ENCODE measurements at regions not wholly inside any gene's neighbourhood (a gene's known extent, or its start where the extent isn't known, plus 50 kb on each side); places are given as distances from the start of the nearest gene placed in this dataset.
"Not testable (repeated sequence)": the region's sequence is repeated elsewhere in the genome, so short reads cannot be mapped to it uniquely, and the experiment has no call there.

- not testable (repeated sequence) for H3K27ac Mint-ChIP-seq (ENCODE audit: low read depth); H3K4me3 Mint-ChIP-seq; ATAC-seq (replicated peaks; ENCODE audit: extremely low read depth, poor library complexity, severe bottlenecking); H3K36me3 Mint-ChIP-seq (ENCODE audit: insufficient read depth); DNase-seq (ENCODE audit: low spot score in 2 of 2); H3K4me1 Mint-ChIP-seq; H3K9me3 Mint-ChIP-seq
- H3K27me3 Mint-ChIP-seq = peaks cover 71% of the 10 kb centered on the region
Observed at GRCh38 chr1:145553795-145554194, 54.0 kb upstream of the GPR89A start.

GRCh38 chr1:145545055-145545454 is 62.7 kb upstream of the GPR89A start:
- ATAC-seq (replicated peaks; ENCODE audit: extremely low read depth, poor library complexity, severe bottlenecking) (no peak), DNase-seq (ENCODE audit: low spot score in 2 of 2) (no peak)
- Mint-ChIP-seq H3K36me3 (ENCODE audit: insufficient read depth) (peaks cover 3% of the 10 kb centered on the region), H3K27me3 (peaks cover 29% of the 10 kb centered on the region), H3K4me1 (no peaks in the 10 kb centered on the region), H3K4me3 (no peak overlapping the region), H3K9me3 (no peaks in the 10 kb centered on the region), H3K27ac (ENCODE audit: low read depth) (no peak overlapping the region)

- H3K4me1 Mint-ChIP-seq; H3K27ac Mint-ChIP-seq (ENCODE audit: low read depth); H3K4me3 Mint-ChIP-seq; H3K36me3 Mint-ChIP-seq (ENCODE audit: insufficient read depth); ATAC-seq (replicated peaks; ENCODE audit: extremely low read depth, poor library complexity, severe bottlenecking); DNase-seq (ENCODE audit: low spot score in 2 of 2); H3K9me3 Mint-ChIP-seq: not testable (repeated sequence)
- H3K27me3 Mint-ChIP-seq = peaks cover 39% of the 10 kb centered on the region
Observed at GRCh38 chr1:145541685-145542084, 66.1 kb upstream of the GPR89A start.

GRCh38 chr1:145541246-145541645 is 66.5 kb upstream of the GPR89A start:
- H3K9me3 Mint-ChIP-seq; H3K36me3 Mint-ChIP-seq (ENCODE audit: insufficient read depth); H3K4me3 Mint-ChIP-seq; ATAC-seq (replicated peaks; ENCODE audit: extremely low read depth, poor library complexity, severe bottlenecking); H3K4me1 Mint-ChIP-seq; H3K27ac Mint-ChIP-seq (ENCODE audit: low read depth); DNase-seq (ENCODE audit: low spot score in 2 of 2): not testable (repeated sequence)
- peaks cover 44% of the 10 kb centered on the region for H3K27me3 Mint-ChIP-seq

DNA sequence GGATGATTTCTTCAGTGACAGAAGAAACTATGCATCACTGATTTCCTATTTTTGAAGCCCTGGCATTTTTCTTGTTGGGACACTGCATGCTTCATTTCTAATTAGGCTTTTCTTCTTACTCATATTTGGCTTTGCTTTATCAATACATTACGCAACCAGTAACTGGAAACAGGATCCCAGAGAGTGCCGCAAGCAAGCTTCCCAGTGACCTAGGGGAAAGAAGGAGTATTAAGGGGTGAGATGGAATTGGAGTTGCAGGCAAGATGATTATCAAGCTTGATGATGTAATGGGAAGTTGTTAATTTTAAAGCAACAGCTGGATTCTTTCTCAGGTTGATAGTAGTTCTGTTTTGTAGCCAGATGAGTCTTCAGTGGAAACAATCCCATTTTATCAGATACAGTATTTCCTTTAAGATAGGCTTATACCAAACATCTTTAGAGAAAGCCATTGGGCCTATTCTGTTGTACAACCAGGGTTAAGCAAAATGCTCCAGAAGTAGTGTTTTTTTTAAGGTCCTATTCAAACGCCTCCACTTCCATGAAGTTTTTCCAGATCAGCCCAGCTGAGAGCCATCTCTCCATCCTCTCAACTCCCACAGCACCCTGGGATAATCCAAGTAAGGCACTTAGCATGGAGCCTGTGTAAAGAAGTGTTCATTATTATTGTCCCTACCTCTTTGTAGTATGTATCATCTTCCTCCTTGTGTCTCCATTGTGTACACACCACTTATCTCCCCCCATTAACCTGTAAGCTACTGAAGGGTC is 69.5 kb upstream of the GPR89A start:
- H3K27me3 Mint-ChIP-seq = peaks cover 44% of the 10 kb centered on the region
- not testable (repeated sequence) for H3K27ac Mint-ChIP-seq (ENCODE audit: low read depth); H3K4me1 Mint-ChIP-seq; H3K4me3 Mint-ChIP-seq; DNase-seq (ENCODE audit: low spot score in 2 of 2); ATAC-seq (replicated peaks; ENCODE audit: extremely low read depth, poor library complexity, severe bottlenecking); H3K9me3 Mint-ChIP-seq; H3K36me3 Mint-ChIP-seq (ENCODE audit: insufficient read depth)

GRCh38 chr1:145537003-145537402 is 70.8 kb upstream of the GPR89A start:
- DNase-seq (ENCODE audit: low spot score in 2 of 2); H3K9me3 Mint-ChIP-seq; H3K27ac Mint-ChIP-seq (ENCODE audit: low read depth); ATAC-seq (replicated peaks; ENCODE audit: extremely low read depth, poor library complexity, severe bottlenecking); H3K36me3 Mint-ChIP-seq (ENCODE audit: insufficient read depth); H3K4me1 Mint-ChIP-seq; H3K4me3 Mint-ChIP-seq: not testable (repeated sequence)
- peaks cover 37% of the 10 kb centered on the region for H3K27me3 Mint-ChIP-seq

DNA sequence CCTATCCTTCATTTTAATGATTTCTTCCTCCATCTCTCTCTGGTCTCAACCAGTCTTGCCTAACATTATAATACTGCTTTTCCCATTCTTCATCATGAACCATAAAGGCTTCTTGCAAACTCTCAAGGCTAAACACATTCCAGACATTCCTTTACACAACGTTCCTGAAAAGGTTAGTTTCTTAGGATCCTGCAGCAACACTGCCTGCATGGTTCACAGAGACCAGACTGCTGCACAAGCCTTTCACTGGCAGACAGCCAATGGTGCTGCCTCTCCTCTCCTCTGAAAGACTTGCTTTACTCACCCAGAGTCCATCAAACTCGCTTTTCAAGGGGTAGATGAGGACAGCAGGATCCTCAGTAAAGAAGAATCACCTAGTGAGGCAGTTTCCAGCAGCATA is 72.3 kb upstream of the GPR89A start:
- H3K9me3 Mint-ChIP-seq; ATAC-seq (replicated peaks; ENCODE audit: extremely low read depth, poor library complexity, severe bottlenecking); H3K27ac Mint-ChIP-seq (ENCODE audit: low read depth); H3K4me3 Mint-ChIP-seq; H3K36me3 Mint-ChIP-seq (ENCODE audit: insufficient read depth); H3K4me1 Mint-ChIP-seq; DNase-seq (ENCODE audit: low spot score in 2 of 2): not testable (repeated sequence)
- H3K27me3 Mint-ChIP-seq = peaks cover 26% of the 10 kb centered on the region

GRCh38 chr1:145528068-145528564 is 79.7 kb upstream of the GPR89A start:
- not testable (repeated sequence) for H3K27ac Mint-ChIP-seq (ENCODE audit: low read depth); DNase-seq (ENCODE audit: low spot score in 2 of 2); ATAC-seq (replicated peaks; ENCODE audit: extremely low read depth, poor library complexity, severe bottlenecking); H3K4me3 Mint-ChIP-seq; H3K4me1 Mint-ChIP-seq; H3K36me3 Mint-ChIP-seq (ENCODE audit: insufficient read depth); H3K9me3 Mint-ChIP-seq
- peaks cover 20% of the 10 kb centered on the region for H3K27me3 Mint-ChIP-seq

DNA sequence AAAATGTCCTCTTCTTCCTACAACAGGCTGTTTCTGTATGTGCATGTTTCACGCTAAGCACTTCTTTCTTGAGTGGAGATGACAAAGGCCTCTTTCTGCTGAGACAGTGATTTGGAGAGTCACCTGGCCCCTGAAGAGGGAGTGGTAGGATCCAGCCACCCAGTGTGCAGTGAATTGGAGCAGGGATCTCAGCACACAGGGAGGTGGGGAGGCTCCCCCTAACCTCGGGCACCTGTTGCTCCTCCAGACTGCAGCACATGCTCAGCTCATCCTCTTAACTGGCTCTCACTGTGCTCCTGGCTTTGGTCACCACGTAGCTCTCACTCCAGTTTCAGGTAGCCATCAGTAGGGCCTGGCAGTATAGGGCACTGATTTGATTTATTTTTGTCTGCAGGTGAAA is 87.6 kb upstream of the GPR89A start:
- not testable (repeated sequence) for H3K4me3 Mint-ChIP-seq; H3K9me3 Mint-ChIP-seq; ATAC-seq (replicated peaks; ENCODE audit: extremely low read depth, poor library complexity, severe bottlenecking); DNase-seq (ENCODE audit: low spot score in 2 of 2); H3K4me1 Mint-ChIP-seq; H3K36me3 Mint-ChIP-seq (ENCODE audit: insufficient read depth); H3K27ac Mint-ChIP-seq (ENCODE audit: low read depth)
- peaks cover 32% of the 10 kb centered on the region for H3K27me3 Mint-ChIP-seq

DNA sequence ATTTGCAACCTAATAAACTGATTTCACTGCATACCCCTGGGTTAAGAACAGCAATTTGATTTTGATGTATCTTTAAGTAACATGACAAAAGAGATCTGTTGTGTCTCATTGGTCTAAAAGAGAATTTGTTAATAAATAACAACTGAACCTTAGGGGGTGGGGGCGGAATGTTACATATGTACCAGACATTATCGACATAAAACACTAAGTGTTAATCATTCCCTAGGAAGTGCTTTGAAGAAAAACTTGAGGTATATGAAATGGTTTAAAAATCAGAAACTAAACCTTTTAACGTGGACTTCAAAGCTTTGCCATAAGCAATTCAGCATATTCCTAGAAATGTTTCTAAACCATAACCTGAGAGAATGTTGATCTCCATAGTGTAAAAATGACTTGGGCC is 88.5 kb upstream of the GPR89A start:
- not testable (repeated sequence) for H3K4me3 Mint-ChIP-seq; H3K4me1 Mint-ChIP-seq; H3K9me3 Mint-ChIP-seq; H3K27ac Mint-ChIP-seq (ENCODE audit: low read depth); ATAC-seq (replicated peaks; ENCODE audit: extremely low read depth, poor library complexity, severe bottlenecking); DNase-seq (ENCODE audit: low spot score in 2 of 2); H3K36me3 Mint-ChIP-seq (ENCODE audit: insufficient read depth)
- peaks cover 26% of the 10 kb centered on the region for H3K27me3 Mint-ChIP-seq

DNA sequence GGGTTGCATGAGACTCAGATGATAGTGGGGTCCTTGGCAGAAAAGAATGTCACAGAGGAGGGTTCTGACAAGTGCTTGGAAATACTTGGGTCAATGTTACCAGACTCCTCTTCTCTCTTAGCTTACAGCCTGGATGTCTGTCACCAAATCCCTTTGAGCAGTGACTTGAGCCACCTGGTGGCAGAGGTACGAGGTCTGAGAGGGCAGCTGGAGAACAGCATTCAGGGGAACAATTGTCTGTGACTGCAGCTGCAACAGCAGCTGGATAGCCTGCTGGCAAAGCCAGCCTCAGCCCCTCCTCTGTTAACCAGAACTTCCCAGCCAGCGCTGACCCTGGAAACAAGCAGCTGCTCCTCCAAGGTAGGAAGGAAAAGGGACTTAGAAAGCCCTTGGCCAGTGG is 87.6 kb upstream of the NBPF20 start:
- ATAC-seq (replicated peaks; ENCODE audit: extremely low read depth, poor library complexity, severe bottlenecking); DNase-seq (ENCODE audit: low spot score in 2 of 2): not testable (repeated sequence)

GRCh38 chr1:145508053-145508452 is 82.7 kb upstream of the NBPF20 start:
- H3K27ac Mint-ChIP-seq (ENCODE audit: low read depth); DNase-seq (ENCODE audit: low spot score in 2 of 2); H3K4me1 Mint-ChIP-seq; H3K27me3 Mint-ChIP-seq; H3K4me3 Mint-ChIP-seq; H3K9me3 Mint-ChIP-seq; H3K36me3 Mint-ChIP-seq (ENCODE audit: insufficient read depth): not testable (repeated sequence)
- peak; percentile 54 for ATAC-seq (replicated peaks; ENCODE audit: extremely low read depth, poor library complexity, severe bottlenecking)

More for the DNA sequence above, 87.6 kb upstream of the NBPF20 start:
- H3K27ac Mint-ChIP-seq (ENCODE audit: low read depth); H3K4me1 Mint-ChIP-seq; H3K4me3 Mint-ChIP-seq; H3K36me3 Mint-ChIP-seq (ENCODE audit: insufficient read depth); H3K9me3 Mint-ChIP-seq: not testable (repeated sequence)
- peaks cover 13% of the 10 kb centered on the region for H3K27me3 Mint-ChIP-seq

All from central memory CD8-positive, alpha-beta T cell (primary cell).